Loucy (cell line): ENCODE measurements at regions not wholly inside any gene's neighbourhood (a gene's known extent, or its start where the extent isn't known, plus 50 kb on each side); places are given as distances from the start of the nearest gene placed in this dataset.

Source experiments
- H2AFZ ChIP-seq: fragments of 200-600 bp; sonication (generic); 2 replicates; pipeline ENCODE4 v1.6.0; 2016; ENCODE audit warnings: antibody characterized with exemption, mild to moderate bottlenecking, low read length, moderate library complexity
- H3F3A ChIP-seq: fragments of 200-600 bp; 2 replicates; pipeline ENCODE4 v1.6.0; 2016; ENCODE audit warnings: antibody characterized with exemption, low read depth, mild to moderate bottlenecking
- H3K27me3 ChIP-seq: fragments of 200-600 bp; sonication (generic); 2 replicates; pipeline ENCODE4 v1.6.1; 2014; ENCODE audit warnings: low read length, mild to moderate bottlenecking; ENCODE audit not compliant: insufficient read depth, poor library complexity, severe bottlenecking
- H3K36me3 ChIP-seq: fragments of 200-600 bp; sonication (generic); 2 replicates; pipeline ENCODE4 v1.6.1; 2016; ENCODE audit warnings: low read length; ENCODE audit not compliant: insufficient read depth
- H3K4me1 ChIP-seq: fragments of 200-600 bp; sonication (generic); 2 replicates; pipeline ENCODE4 v1.5.1; 2014; ENCODE audit warnings: low read length, mild to moderate bottlenecking; ENCODE audit not compliant: insufficient read depth, poor library complexity, severe bottlenecking
- H3K4me2 ChIP-seq: fragments of 200-600 bp; sonication (generic); 2 replicates; pipeline ENCODE4 v1.6.0; 2014; ENCODE audit warnings: antibody characterized with exemption, low read length, low read depth, mild to moderate bottlenecking; ENCODE audit not compliant: poor library complexity, severe bottlenecking
- H3K4me3 ChIP-seq: fragments of 200-600 bp; sonication (generic); 2 replicates; pipeline ENCODE4 v1.5.1; 2014; ENCODE audit warnings: low read length, mild to moderate bottlenecking, mixed read lengths; ENCODE audit not compliant: poor library complexity, severe bottlenecking
- H3K79me2 ChIP-seq: fragments of 200-600 bp; sonication (generic); 2 replicates; pipeline ENCODE4 v1.6.1; 2014; ENCODE audit warnings: low read length; ENCODE audit not compliant: insufficient read depth
- H3K9ac ChIP-seq: fragments of 200-600 bp; sonication (generic); 2 replicates; pipeline ENCODE4 v1.6.0; 2014; ENCODE audit warnings: mild to moderate bottlenecking, low read depth, low read length, moderate library complexity; ENCODE audit not compliant: poor library complexity, severe bottlenecking
- H3K9me2 ChIP-seq: fragments of 200-600 bp; sonication (generic); replicated peaks from 2 replicates; pipeline ENCODE4 v1.6.1; 2016; ENCODE audit warnings: low read depth, low read length, mixed read lengths
- H3K9me3 ChIP-seq: fragments of 200-600 bp; sonication (generic); 2 replicates; pipeline ENCODE4 v1.6.1; 2014; ENCODE audit warnings: mild to moderate bottlenecking, antibody characterized with exemption, low read length, low read depth; ENCODE audit not compliant: insufficient read depth
- H4K20me1 ChIP-seq: fragments of 200-600 bp; sonication (generic); 2 replicates; pipeline ENCODE4 v1.6.0; 2014; ENCODE audit warnings: antibody characterized with exemption, low read length, mild to moderate bottlenecking; ENCODE audit not compliant: insufficient read depth, poor library complexity, severe bottlenecking
- EZH2phosphoT487 ChIP-seq: fragments of 200-600 bp; IDR thresholded peaks from 2 replicates; pipeline ENCODE4 v1.6.1; 2018; ENCODE audit warnings: antibody characterized with exemption, mild to moderate bottlenecking, moderate library complexity, borderline replicate concordance
- TF ChIP-seq, protein P1 (sequence below): fragments of 200-600 bp; sonication (generic); conservative IDR thresholded peaks from 2 replicates; pipeline ENCODE4 v1.5.1; 2014; ENCODE audit warnings: mild to moderate bottlenecking, antibody characterized with exemption, low read length

DNA sequence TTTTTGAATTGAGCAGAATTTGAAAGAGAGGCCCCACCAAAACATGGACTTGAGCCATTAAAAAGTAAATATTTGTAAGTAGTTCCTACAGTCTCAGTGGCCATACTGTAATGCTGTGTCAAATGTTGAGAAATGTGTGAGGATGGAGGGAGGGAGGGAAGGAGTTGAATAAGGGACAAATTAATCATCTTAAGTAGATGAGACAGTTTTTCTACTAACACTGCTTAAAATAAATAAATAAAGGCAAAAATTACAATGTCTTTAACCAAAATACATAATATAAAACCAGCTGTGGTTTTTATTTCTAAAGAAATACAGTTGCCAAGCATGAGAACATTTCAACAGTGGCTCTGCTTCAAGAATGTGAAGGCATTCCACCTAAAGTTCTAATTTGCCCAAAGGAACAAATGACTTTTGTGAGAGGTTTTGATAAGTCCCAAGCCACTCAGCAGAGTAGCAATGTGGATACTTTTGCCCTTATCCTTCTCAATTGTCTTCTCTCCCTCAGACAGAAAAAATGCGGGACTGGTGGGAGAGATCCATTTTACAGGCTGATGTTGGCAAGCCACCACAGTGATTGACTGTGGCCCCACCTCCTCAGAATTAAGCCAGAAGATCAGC is 427.0 kb upstream of the RARB start:
- no peaks in the 10 kb centered on the region for H3K4me1 ChIP-seq
- H3F3A ChIP-seq, result no peaks in the 10 kb centered on the region
- no peaks in the 10 kb centered on the region for H4K20me1 ChIP-seq
- no peak overlapping the region for H2AFZ ChIP-seq
- no peaks in the 10 kb centered on the region for H3K27me3 ChIP-seq
- no peaks in the 10 kb centered on the region for H3K9me3 ChIP-seq
- no peaks in the 10 kb centered on the region for H3K36me3 ChIP-seq
- H3K9ac ChIP-seq, result no peak overlapping the region
- TF ChIP-seq, protein P1, sequence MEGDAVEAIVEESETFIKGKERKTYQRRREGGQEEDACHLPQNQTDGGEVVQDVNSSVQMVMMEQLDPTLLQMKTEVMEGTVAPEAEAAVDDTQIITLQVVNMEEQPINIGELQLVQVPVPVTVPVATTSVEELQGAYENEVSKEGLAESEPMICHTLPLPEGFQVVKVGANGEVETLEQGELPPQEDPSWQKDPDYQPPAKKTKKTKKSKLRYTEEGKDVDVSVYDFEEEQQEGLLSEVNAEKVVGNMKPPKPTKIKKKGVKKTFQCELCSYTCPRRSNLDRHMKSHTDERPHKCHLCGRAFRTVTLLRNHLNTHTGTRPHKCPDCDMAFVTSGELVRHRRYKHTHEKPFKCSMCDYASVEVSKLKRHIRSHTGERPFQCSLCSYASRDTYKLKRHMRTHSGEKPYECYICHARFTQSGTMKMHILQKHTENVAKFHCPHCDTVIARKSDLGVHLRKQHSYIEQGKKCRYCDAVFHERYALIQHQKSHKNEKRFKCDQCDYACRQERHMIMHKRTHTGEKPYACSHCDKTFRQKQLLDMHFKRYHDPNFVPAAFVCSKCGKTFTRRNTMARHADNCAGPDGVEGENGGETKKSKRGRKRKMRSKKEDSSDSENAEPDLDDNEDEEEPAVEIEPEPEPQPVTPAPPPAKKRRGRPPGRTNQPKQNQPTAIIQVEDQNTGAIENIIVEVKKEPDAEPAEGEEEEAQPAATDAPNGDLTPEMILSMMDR, result no peak
- TF ChIP-seq EZH2phosphoT487, result no peak
- H3K4me2 ChIP-seq, result no peak overlapping the region
- no peak overlapping the region for H3K4me3 ChIP-seq
- no peaks in the 10 kb centered on the region for H3K9me2 ChIP-seq
- H3K79me2 ChIP-seq, result no peaks in the 10 kb centered on the region

DNA sequence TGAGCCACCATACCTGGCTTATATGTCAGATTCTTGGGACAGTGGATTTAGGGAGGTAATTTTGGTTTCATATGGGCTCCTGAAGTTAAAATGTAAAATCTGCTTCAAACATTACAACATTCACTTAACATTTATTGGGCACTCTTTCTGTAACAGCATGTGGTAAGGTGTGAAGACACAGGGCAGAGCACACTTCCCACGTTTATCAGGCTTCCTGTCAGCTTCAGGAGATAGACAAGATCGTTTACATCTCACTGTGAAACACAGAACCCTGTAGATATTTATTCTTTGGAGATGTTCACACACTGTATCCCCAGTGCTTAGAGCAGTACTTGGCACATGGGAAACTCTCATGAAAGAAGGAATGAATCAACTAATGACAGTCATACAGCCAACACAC is 426.0 kb upstream of the RARB start:
- Histone ChIP-seq H3K4me3 (no peak overlapping the region), H3K9me3 (no peaks in the 10 kb centered on the region), H3K9ac (no peak overlapping the region), H3K4me1 (no peaks in the 10 kb centered on the region), H4K20me1 (no peaks in the 10 kb centered on the region), H2AFZ (no peak overlapping the region), H3K27me3 (no peaks in the 10 kb centered on the region), H3F3A (no peaks in the 10 kb centered on the region), H3K9me2 (no peaks in the 10 kb centered on the region), H3K79me2 (no peaks in the 10 kb centered on the region), H3K36me3 (no peaks in the 10 kb centered on the region), H3K4me2 (no peak overlapping the region)
- TF ChIP-seq EZH2phosphoT487, result no peak
- TF ChIP-seq, protein P1, result no peak

- no peak overlapping the region for H3K4me2 ChIP-seq
- H3K27me3 ChIP-seq, result no peaks in the 10 kb centered on the region
- no peaks in the 10 kb centered on the region for H3K4me1 ChIP-seq
- no peak for TF ChIP-seq EZH2phosphoT487
- TF ChIP-seq, protein P1, result no peak
- peak overlapping the region; percentile 70 for H2AFZ ChIP-seq
- H3K36me3 ChIP-seq, result no peaks in the 10 kb centered on the region
- no peaks in the 10 kb centered on the region for H3F3A ChIP-seq
- no peaks in the 10 kb centered on the region for H3K9me3 ChIP-seq
- H4K20me1 ChIP-seq, result no peaks in the 10 kb centered on the region
- no peaks in the 10 kb centered on the region for H3K9me2 ChIP-seq
- H3K4me3 ChIP-seq, result no peak overlapping the region
- no peak overlapping the region for H3K9ac ChIP-seq
- no peaks in the 10 kb centered on the region for H3K79me2 ChIP-seq
Measured at GRCh38 chr3:25007974-25008658, 419.9 kb upstream of the RARB start.
